ENCODE measurements at regions not wholly inside any gene's neighbourhood (a gene's known extent, or its start where the extent isn't known, plus 50 kb on each side); places are given as distances from the start of the nearest gene placed in this dataset.

GRCh38 chr16:54437921-54438320 is 151.3 kb upstream of the IRX3 start:
- TF ChIP-seq, protein P1, sequence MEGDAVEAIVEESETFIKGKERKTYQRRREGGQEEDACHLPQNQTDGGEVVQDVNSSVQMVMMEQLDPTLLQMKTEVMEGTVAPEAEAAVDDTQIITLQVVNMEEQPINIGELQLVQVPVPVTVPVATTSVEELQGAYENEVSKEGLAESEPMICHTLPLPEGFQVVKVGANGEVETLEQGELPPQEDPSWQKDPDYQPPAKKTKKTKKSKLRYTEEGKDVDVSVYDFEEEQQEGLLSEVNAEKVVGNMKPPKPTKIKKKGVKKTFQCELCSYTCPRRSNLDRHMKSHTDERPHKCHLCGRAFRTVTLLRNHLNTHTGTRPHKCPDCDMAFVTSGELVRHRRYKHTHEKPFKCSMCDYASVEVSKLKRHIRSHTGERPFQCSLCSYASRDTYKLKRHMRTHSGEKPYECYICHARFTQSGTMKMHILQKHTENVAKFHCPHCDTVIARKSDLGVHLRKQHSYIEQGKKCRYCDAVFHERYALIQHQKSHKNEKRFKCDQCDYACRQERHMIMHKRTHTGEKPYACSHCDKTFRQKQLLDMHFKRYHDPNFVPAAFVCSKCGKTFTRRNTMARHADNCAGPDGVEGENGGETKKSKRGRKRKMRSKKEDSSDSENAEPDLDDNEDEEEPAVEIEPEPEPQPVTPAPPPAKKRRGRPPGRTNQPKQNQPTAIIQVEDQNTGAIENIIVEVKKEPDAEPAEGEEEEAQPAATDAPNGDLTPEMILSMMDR (tag by site-specific recombination; IDR thresholded peaks at IDR 0.05): no peak
- TF ChIP-seq ZNF792 (tag by site-specific recombination; IDR thresholded peaks at IDR 0.05) (no peak), ZNF660 (tag by site-specific recombination; IDR thresholded peaks at IDR 0.05) (no peak), PRDM1 (tag by site-specific recombination; IDR thresholded peaks at IDR 0.05) (no peak), KLF7 (tag by site-specific recombination; IDR thresholded peaks at IDR 0.05; ENCODE audit: borderline replicate concordance) (no peak), ZNF324 (tag by site-specific recombination; IDR thresholded peaks at IDR 0.05) (no peak), ZNF629 (tag by site-specific recombination; IDR thresholded peaks at IDR 0.05) (no peak)
- TF ChIP-seq, protein P2, sequence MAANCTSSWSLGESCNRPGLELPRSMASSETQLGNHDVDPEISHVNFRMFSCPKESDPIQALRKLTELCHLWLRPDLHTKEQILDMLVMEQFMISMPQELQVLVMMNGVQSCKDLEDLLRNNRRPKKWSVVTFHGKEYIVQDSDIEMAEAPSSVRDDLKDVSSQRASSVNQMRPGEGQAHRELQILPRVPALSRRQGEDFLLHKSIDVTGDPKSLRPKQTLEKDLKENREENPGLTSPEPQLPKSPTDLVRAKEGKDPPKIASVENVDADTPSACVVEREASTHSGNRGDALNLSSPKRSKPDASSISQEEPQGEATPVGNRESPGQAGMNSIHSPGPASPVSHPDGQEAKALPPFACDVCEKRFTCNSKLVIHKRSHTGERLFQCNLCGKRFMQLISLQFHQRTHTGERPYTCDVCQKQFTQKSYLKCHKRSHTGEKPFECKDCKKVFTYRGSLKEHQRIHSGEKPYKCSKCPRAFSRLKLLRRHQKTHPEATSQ (tag by site-specific recombination; IDR thresholded peaks at IDR 0.05): no peak
- TF ChIP-seq, protein P3, sequence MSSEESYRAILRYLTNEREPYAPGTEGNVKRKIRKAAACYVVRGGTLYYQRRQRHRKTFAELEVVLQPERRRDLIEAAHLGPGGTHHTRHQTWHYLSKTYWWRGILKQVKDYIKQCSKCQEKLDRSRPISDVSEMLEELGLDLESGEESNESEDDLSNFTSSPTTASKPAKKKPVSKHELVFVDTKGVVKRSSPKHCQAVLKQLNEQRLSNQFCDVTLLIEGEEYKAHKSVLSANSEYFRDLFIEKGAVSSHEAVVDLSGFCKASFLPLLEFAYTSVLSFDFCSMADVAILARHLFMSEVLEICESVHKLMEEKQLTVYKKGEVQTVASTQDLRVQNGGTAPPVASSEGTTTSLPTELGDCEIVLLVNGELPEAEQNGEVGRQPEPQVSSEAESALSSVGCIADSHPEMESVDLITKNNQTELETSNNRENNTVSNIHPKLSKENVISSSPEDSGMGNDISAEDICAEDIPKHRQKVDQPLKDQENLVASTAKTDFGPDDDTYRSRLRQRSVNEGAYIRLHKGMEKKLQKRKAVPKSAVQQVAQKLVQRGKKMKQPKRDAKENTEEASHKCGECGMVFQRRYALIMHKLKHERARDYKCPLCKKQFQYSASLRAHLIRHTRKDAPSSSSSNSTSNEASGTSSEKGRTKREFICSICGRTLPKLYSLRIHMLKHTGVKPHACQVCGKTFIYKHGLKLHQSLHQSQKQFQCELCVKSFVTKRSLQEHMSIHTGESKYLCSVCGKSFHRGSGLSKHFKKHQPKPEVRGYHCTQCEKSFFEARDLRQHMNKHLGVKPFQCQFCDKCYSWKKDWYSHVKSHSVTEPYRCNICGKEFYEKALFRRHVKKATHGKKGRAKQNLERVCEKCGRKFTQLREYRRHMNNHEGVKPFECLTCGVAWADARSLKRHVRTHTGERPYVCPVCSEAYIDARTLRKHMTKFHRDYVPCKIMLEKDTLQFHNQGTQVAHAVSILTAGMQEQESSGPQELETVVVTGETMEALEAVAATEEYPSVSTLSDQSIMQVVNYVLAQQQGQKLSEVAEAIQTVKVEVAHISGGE (tag by site-specific recombination; conservative IDR thresholded peaks at IDR 0.05; ENCODE audit: low read depth): no peak
